Pancreas (tissue), 10 donors: ENCODE measurements at regions not wholly inside any gene's neighbourhood (a gene's known extent, or its start where the extent isn't known, plus 50 kb on each side); places are given as distances from the start of the nearest gene placed in this dataset.

ENCODE experiments used
- ATAC-seq, 4 donors: fragments of 200-7000 bp; cut with Tn5 transposase; one replicate each; pipeline versions ENCODE4 v1.8.0 to v1.9.1; 2020; ENCODE audit warnings: mild to moderate bottlenecking in 4 of 4, moderate library complexity in 4 of 4
- DNase-seq, 6 donors: peaks; one replicate each; pipeline ENCODE4 v3.0.0-alpha.2; 2020
- FAIRE-seq: peaks from 2 replicates; lab custom pipeline; 2012; peaks lifted over from hg19 to GRCh38; lab: Jason Lieb, UNC
- H3K27ac ChIP-seq, 4 donors: fragments of 200-600 bp; sonication (generic); 1 replicate in 3 of 4; 2 replicates in 1 of 4; pipeline versions ENCODE4 v1.5.0 to v1.8.0; 2020
- H3K27me3 ChIP-seq, 4 donors: fragments of 200-600 bp; one replicate each; pipeline ENCODE4 v1.8.0; 2021
- H3K36me3 ChIP-seq, 3 donors: fragments of 200-600 bp; sonication (generic) in 1 of 3; one replicate each; pipeline versions ENCODE4 v1.5.0 to v1.8.0; 2020 to 2021
- H3K4me1 ChIP-seq, 3 donors: fragments of 200-600 bp; one replicate each; pipeline ENCODE4 v1.8.0; 2021
- H3K4me3 ChIP-seq, 4 donors: fragments of 200-600 bp; sonication (generic) in 2 of 4; one replicate each; pipeline versions ENCODE4 v1.5.0 to v1.8.0; 2020 to 2021
- H3K9me3 ChIP-seq, 4 donors: fragments of 200-600 bp; one replicate each; pipeline ENCODE4 v1.8.0; 2021
- WGBS, 2 donors: extraction: QIAGEN DNeasy Blood & Tissue Kit; methylation state at CpG; one replicate each; pipeline ENCODE4 v1.1.7; 2013; 5-methylcytosine and 5-hydroxymethylcytosine counted together
- intact Hi-C, 3 donors: fragments of 100-400 bp; cut with DNase I; formaldehyde crosslinking; loops; one replicate each; pipeline versions ENCODE4 v1.11.1 to v1.14.2; 2022
- TF ChIP-seq, protein P1 (sequence below), 4 donors: fragments of 200-600 bp; sonication (generic) in 3 of 4; IDR thresholded peaks; one replicate each; pipeline versions ENCODE4 v1.5.0 to v1.8.0; 2021; ENCODE audit warnings: antibody characterized with exemption in 4 of 4
- donor health status: healthy with polysubstance abuse.
- donor health status: DM: no; HTN: no; CAD: no; lungs with moderate emphysema.
- donor health status: DM: no; HTN: no; CAD: no.
- donor health status: control.
- donor health status: control.
- donor health status: Bipolar disorder and iron deficiency.
- donor health status: DM: yes; HTN: yes; CAD: no.
- donor health status: DM: no; HTN: no; CAD: no.
- donor health status: DM: no; HTN: no; CAD: no.
- donor health status: DM: yes; HTN: yes; CAD: no.

DNA sequence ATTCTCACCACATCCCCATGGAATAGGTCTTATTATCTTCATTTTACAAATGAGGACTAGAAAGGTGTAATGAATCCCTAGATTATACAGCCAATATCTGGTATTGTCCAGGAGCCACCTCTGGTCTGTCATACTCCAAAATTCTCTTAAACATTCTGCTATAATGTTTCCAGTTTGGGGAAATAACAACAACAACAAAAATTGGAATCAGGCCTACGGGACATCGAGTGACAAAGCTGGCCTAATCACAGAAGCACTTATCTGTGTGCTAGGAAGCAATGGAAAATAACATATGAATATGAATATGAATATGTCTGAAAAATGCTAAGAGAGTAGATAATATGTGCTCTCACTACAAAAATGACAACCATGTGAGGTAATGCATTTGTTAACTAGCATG is 264.1 kb downstream of the GASK1B start:
- Histone ChIP-seq H3K9me3 (no peaks in the 10 kb centered on the region), H3K4me3 (no peak overlapping the region), H3K27me3 (no peaks in the 10 kb centered on the region), H3K36me3 (no peaks in the 10 kb centered on the region), H3K4me1 (no peaks in the 10 kb centered on the region), H3K27ac (no peak overlapping the region)
- FAIRE-seq (no peak), ATAC-seq (no peak), DNase-seq (no peak)
- TF ChIP-seq, protein P1, sequence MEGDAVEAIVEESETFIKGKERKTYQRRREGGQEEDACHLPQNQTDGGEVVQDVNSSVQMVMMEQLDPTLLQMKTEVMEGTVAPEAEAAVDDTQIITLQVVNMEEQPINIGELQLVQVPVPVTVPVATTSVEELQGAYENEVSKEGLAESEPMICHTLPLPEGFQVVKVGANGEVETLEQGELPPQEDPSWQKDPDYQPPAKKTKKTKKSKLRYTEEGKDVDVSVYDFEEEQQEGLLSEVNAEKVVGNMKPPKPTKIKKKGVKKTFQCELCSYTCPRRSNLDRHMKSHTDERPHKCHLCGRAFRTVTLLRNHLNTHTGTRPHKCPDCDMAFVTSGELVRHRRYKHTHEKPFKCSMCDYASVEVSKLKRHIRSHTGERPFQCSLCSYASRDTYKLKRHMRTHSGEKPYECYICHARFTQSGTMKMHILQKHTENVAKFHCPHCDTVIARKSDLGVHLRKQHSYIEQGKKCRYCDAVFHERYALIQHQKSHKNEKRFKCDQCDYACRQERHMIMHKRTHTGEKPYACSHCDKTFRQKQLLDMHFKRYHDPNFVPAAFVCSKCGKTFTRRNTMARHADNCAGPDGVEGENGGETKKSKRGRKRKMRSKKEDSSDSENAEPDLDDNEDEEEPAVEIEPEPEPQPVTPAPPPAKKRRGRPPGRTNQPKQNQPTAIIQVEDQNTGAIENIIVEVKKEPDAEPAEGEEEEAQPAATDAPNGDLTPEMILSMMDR (IDR thresholded peaks at IDR 0.05): no peak
- intact Hi-C loops: no loop called here
- 89 to 93% methylated on average over 2 of the region's 2 CpGs for WGBS, 2 donors

DNA sequence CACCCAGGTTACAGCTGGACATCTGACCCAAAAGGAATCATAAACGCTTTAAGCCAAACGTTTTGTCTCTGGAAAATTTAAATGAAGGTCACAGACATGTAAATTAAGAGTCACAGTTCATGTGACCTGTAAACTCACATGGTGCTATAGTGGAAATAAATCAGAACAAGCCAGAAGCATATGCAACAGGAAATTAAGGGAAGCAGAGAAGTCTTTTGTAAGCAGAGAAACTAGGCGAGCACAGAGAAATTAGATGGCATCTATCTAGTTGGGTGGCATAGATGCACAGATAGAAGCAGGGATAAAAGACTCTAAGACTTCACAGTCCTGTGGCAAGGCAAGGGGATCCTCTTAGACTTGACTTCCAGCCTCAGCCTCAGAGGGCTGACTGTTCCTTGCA is 264.8 kb downstream of the GASK1B start:
- H3K9me3 ChIP-seq: no peaks in the 10 kb centered on the region
- intact Hi-C loops: no loop called here
- 53 to 66% methylated on average over 3 of the region's 3 CpGs for WGBS, 2 donors
- no peaks in the 10 kb centered on the region for H3K4me1 ChIP-seq
- DNase-seq (no peak), FAIRE-seq (no peak), ATAC-seq (no peak)
- H3K27ac ChIP-seq: no peak overlapping the region
- H3K27me3 ChIP-seq: no peaks in the 10 kb centered on the region
- TF ChIP-seq, protein P1 (IDR thresholded peaks at IDR 0.05): no peak
- no peak overlapping the region for H3K4me3 ChIP-seq
- no peaks in the 10 kb centered on the region for H3K36me3 ChIP-seq

DNA sequence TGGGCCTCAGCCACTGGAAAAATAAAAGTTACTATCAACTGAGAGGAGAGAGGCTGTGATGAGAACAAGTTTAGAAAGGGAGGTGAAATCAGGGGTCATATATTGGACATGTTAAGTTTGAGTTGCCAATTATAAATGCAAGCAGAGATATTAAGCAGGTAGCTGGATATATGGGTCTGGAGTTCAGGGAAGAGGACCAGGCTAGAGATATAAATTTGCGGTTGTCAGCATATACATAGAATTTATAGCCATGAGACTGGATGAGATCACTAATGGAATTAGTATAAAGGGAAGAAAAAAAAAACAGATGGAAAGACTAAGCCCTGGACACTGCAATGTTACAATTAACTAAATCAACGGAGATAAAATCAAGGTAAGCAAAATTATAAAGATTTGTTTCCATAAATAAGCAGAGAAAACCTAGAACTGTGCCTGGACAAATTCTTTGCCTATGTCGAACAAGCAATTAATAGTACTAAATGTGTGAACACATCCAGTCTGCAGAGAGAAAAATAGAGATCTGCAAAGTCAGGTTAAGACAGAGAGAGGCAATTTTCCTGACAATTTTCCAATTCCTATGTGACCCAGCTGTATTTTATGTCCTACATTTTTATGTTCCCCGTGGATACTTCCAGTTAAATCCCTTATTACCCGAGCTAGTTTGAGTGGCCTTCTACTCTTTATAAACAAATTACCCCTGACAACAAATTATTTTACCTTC is 265.4 kb downstream of the GASK1B start:
- no peaks in the 10 kb centered on the region for H3K9me3 ChIP-seq
- H3K4me1 ChIP-seq: no peaks in the 10 kb centered on the region
- H3K4me3 ChIP-seq: no peak overlapping the region
- WGBS, 2 donors: 68 to 80% methylated on average over 5 of the region's 5 CpGs
- no peak for DNase-seq
- H3K36me3 ChIP-seq: no peaks in the 10 kb centered on the region
- TF ChIP-seq, protein P1 (IDR thresholded peaks at IDR 0.05): no peak
- no peaks in the 10 kb centered on the region for H3K27me3 ChIP-seq
- no peak for ATAC-seq
- intact Hi-C loops: no loop called here
- no peak overlapping the region for H3K27ac ChIP-seq
- no peak for FAIRE-seq

DNA sequence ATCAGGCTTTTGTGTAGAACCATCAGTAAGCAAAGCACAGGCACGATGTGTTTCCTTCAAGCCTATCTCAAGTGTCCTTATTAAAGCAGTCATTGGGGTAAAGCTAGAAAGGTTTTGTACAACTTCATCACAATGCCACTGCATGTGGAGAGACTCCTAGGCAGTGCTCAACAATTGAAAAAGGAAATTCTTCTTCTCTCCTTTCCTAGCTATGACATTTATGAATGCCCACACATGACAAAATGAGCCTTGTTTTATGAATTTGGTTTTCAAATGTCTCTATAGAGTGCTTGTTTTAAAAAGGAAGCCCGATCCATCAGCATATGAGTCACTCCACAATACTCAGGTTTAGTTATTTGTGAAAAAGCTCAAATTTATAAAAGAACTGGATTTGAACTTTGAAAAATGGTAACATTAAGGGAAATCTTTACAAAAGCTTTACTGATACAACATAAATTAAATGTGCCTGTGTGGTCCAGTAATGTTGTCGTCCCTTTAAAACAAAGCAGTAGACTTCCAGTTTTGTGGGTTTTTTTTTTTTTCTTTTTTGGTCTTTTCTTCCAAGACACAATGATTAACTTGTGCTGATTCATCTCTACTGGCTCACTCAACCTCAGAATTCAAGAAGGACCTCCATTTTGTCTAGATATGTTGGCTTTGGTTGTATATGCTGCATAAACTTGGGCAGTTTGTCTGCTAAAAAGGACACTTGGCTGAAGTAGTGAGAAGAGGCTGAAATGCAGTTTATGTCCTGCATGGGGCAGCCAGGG is 273.8 kb downstream of the GASK1B start:
- FAIRE-seq (no peak), ATAC-seq (no peak), DNase-seq (no peak)
- H3K27me3 ChIP-seq: no peaks in the 10 kb centered on the region
- no peaks in the 10 kb centered on the region for H3K4me1 ChIP-seq
- H3K36me3 ChIP-seq: no peaks in the 10 kb centered on the region
- H3K4me3 ChIP-seq: no peak overlapping the region
- H3K27ac ChIP-seq: no peak overlapping the region
- TF ChIP-seq, protein P1 (IDR thresholded peaks at IDR 0.05): no peak
- 70 to 73% methylated on average over 3 of the region's 3 CpGs for WGBS, 2 donors
- intact Hi-C loops: no loop called here
- no peaks in the 10 kb centered on the region for H3K9me3 ChIP-seq

DNA sequence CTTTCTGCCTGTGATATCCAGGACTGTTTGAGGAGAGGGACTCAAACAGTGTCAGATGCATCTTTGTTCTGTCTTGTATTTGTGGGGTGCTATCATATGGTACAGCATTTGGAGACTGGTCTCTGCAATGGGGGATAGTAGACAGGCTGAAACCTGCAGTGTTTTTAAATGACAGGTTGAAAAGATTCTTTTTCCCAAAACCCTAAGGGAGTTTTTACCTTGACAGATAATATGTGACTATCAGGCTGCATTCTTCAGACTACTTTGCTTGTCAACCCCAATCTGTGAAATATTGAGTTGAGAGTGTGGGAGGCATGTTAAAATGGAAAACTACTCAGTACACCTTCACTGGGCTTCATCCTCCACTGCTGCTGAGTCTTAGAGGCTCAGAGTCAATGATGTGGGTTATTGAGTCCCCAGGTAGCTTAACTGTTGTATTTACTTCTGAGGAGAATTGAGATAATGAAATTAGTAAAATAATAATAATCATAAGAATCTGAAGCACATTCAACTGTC is 274.9 kb downstream of the GASK1B start:
- Histone ChIP-seq H3K4me3 (no peak overlapping the region), H3K9me3 (no peaks in the 10 kb centered on the region), H3K27me3 (no peaks in the 10 kb centered on the region), H3K27ac (no peak overlapping the region), H3K36me3 (no peaks in the 10 kb centered on the region), H3K4me1 (no peaks in the 10 kb centered on the region)
- FAIRE-seq (no peak), ATAC-seq (no peak), DNase-seq (no peak)
- intact Hi-C loops: no loop called here
- TF ChIP-seq, protein P1 (IDR thresholded peaks at IDR 0.05): no peak
